Mesenchymal stem cell (in vitro differentiated cells and primary cell): ENCODE measurements at regions not wholly inside any gene's neighbourhood (a gene's known extent, or its start where the extent isn't known, plus 50 kb on each side); places are given as distances from the start of the nearest gene placed in this dataset.
A peak's percentile ranks its signal among the peaks of the same experiment; 100 is the strongest.

Source experiments
- DNase-seq: peaks from one replicate; pipeline ENCODE4 v3.0.0-alpha.2; 2013
- H2AFZ ChIP-seq: one replicate; pipeline ENCODE4 v1.6.1; 2013; ENCODE audit warnings: low read depth, mild to moderate bottlenecking, control low read depth, inconsistent platforms, low read length, moderate library complexity
- H2AK5ac ChIP-seq: 2 replicates; pipeline ENCODE4 v1.6.1; 2013; ENCODE audit warnings: low read length, moderate library complexity, mild to moderate bottlenecking, inconsistent platforms; ENCODE audit not compliant: severe bottlenecking
- H2BK120ac ChIP-seq: one replicate; pipeline ENCODE4 v1.6.1; 2013; ENCODE audit warnings: low read depth, mild to moderate bottlenecking, inconsistent platforms, low read length, moderate library complexity
- H2BK12ac ChIP-seq, 2 experiments: one replicate each; pipeline ENCODE4 v1.6.1; 2013; ENCODE audit warnings: inconsistent platforms in 2 of 2, low read length in 2 of 2, mild to moderate bottlenecking in 2 of 2, moderate library complexity in 2 of 2, control low read depth in 1 of 2
- H2BK15ac ChIP-seq: one replicate; pipeline ENCODE4 v1.6.1; 2013; ENCODE audit warnings: mild to moderate bottlenecking, low read depth, inconsistent platforms; ENCODE audit not compliant: poor library complexity, severe bottlenecking
- H2BK5ac ChIP-seq: 2 replicates; pipeline ENCODE4 v1.6.1; 2013; ENCODE audit warnings: low read depth, mild to moderate bottlenecking, low read length, control low read depth, inconsistent platforms; ENCODE audit not compliant: poor library complexity, severe bottlenecking
- H3K14ac ChIP-seq, 2 experiments: one replicate each; pipeline ENCODE4 v1.6.1; 2013; ENCODE audit warnings: inconsistent platforms in 2 of 2, low read length in 2 of 2, control low read depth in 1 of 2, mild to moderate bottlenecking in 1 of 2, moderate library complexity in 1 of 2
- H3K18ac ChIP-seq, 2 experiments: one replicate each; pipeline ENCODE4 v1.6.1; 2013; ENCODE audit warnings: inconsistent platforms in 2 of 2, low read length in 2 of 2, control low read depth in 1 of 2, low read depth in 1 of 2, mild to moderate bottlenecking in 1 of 2
- H3K23ac ChIP-seq, 2 experiments: one replicate each; pipeline ENCODE4 v1.6.1; 2013; ENCODE audit warnings: inconsistent platforms in 2 of 2, low read length in 2 of 2, mild to moderate bottlenecking in 2 of 2, moderate library complexity in 2 of 2, control low read depth in 1 of 2
- H3K27ac ChIP-seq: 2 replicates; pipeline ENCODE4 v1.5.1; 2013; ENCODE audit warnings: mild to moderate bottlenecking, moderate library complexity, low read length, control low read depth, inconsistent platforms; ENCODE audit not compliant: poor library complexity, severe bottlenecking
- H3K27me3 ChIP-seq, 2 experiments: 2 replicates each; pipeline versions ENCODE4 v1.6.1 to v1.7.0; 2013; ENCODE audit warnings: low read length in 2 of 2, mild to moderate bottlenecking in 2 of 2, moderate library complexity in 2 of 2, control low read depth in 1 of 2, inconsistent platforms in 1 of 2; ENCODE audit not compliant: control insufficient read depth in 1 of 2, insufficient read depth in 1 of 2
- H3K36me3 ChIP-seq, 2 experiments: 2 replicates each; pipeline versions ENCODE4 v1.6.1 to v1.7.0; 2013; ENCODE audit warnings: low read length in 2 of 2, control low read depth in 1 of 2, inconsistent platforms in 1 of 2, low read depth in 1 of 2, mild to moderate bottlenecking in 1 of 2; ENCODE audit not compliant: insufficient read depth in 2 of 2, control insufficient read depth in 1 of 2
- H3K4ac ChIP-seq, 2 experiments: one replicate each; pipeline ENCODE4 v1.6.1; 2013; ENCODE audit warnings: inconsistent platforms in 2 of 2, low read length in 2 of 2, mild to moderate bottlenecking in 2 of 2, moderate library complexity in 2 of 2, control low read depth in 1 of 2, low read depth in 1 of 2
- H3K4me1 ChIP-seq: 2 replicates; pipeline ENCODE4 v1.6.1; 2013; ENCODE audit warnings: low read depth, low read length, control low read depth; ENCODE audit not compliant: control insufficient read depth, insufficient read depth
- H3K4me2 ChIP-seq: 2 replicates; pipeline ENCODE4 v1.6.1; 2013; ENCODE audit warnings: low read length, mild to moderate bottlenecking, inconsistent platforms; ENCODE audit not compliant: poor library complexity, severe bottlenecking
- H3K4me3 ChIP-seq, 2 experiments: 2 replicates each; pipeline versions ENCODE4 v1.5.1 to v1.7.0; 2013; ENCODE audit warnings: low read length in 2 of 2, mild to moderate bottlenecking in 2 of 2, control low read depth in 1 of 2, low read depth in 1 of 2; ENCODE audit not compliant: insufficient read depth in 1 of 2
- H3K79me1 ChIP-seq: replicated peaks from 2 replicates; pipeline ENCODE4 v1.6.1; 2013; ENCODE audit warnings: mild to moderate bottlenecking, control low read depth, low read length, inconsistent platforms; ENCODE audit not compliant: poor library complexity, severe bottlenecking
- H3K9ac ChIP-seq: 2 replicates; pipeline ENCODE4 v1.7.0; 2013; ENCODE audit warnings: mild to moderate bottlenecking, low read length, moderate library complexity
- H3K9me3 ChIP-seq: 2 replicates; pipeline ENCODE4 v1.7.0; 2013; ENCODE audit warnings: mild to moderate bottlenecking, low read length; ENCODE audit not compliant: control insufficient read depth
- H4K8ac ChIP-seq: one replicate; pipeline ENCODE4 v1.6.1; 2013; ENCODE audit warnings: inconsistent platforms, mild to moderate bottlenecking, low read length, moderate library complexity
- H4K91ac ChIP-seq: one replicate; pipeline ENCODE4 v1.6.1; 2013; ENCODE audit warnings: mild to moderate bottlenecking, low read length, inconsistent platforms
- WGBS: methylation state at CpG from one replicate; pipeline ENCODE4 v1.1.7; 2013; ENCODE audit warnings: mixed read lengths; 5-methylcytosine and 5-hydroxymethylcytosine counted together

DNA sequence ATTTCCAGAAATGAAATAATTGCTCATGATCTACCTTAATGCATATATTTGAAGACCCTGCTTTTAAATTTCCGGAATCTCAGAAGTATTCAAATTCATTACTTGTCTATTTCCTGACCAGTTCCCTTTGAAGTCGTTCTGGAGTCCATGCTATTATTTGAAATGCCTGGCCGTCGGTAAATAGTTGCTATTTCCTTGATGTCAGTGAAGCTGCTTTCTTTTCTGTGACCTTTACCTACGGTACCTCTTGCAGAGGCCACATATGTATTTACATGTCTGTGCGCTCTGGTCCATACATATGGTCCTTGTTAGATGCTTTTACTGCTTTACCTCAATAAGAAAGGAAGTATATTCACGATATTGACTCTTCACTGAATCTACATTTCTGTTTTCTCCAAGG is 199.7 kb downstream of the PAPSS1 start:
- peaks cover 2% of the 10 kb centered on the region for H3K9me3 ChIP-seq
- 92% methylated on average over 6 of the region's 7 CpGs for WGBS
- no peak overlapping the region for H3K27ac ChIP-seq

DNA sequence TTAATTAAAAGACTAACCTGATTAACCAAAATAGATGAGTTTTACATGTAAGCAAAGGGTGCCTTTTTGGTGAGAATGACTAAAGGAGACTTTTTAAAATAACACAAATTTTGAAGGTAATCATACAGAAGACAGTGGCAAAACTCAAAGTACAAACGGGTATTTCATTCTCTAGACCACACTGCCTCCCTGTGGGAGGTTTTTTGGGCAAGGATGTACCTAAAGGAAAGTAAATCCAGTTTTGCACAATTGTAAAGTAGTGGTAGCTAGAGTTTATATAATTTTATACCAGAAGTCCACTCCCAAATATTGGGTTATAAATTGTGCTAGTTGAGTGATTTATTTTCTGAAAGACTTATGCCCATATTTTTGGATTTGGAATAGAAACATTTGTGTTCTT is 201.0 kb downstream of the PAPSS1 start:
- no peak overlapping the region for H3K4me2 ChIP-seq
- H3K23ac ChIP-seq = no peak overlapping the region
- peak; percentile 50 for DNase-seq
- no peak overlapping the region for H2BK120ac ChIP-seq
- H2AFZ ChIP-seq = no peak overlapping the region
- H3K4me3 ChIP-seq = no peak overlapping the region
- H3K4ac ChIP-seq = no peak overlapping the region
- H3K14ac ChIP-seq = no peak overlapping the region
- no peak overlapping the region for H3K18ac ChIP-seq
- no peak overlapping the region for H3K9ac ChIP-seq
- H2BK12ac ChIP-seq = no peak overlapping the region
- H4K91ac ChIP-seq = no peak overlapping the region
- H2BK15ac ChIP-seq = no peak overlapping the region
- WGBS = no CpG with 5 or more reads among the region's 1 CpG
- H3K79me1 ChIP-seq = no peaks in the 10 kb centered on the region
- no peak overlapping the region for H3K27ac ChIP-seq
- H2BK5ac ChIP-seq = no peak overlapping the region
- H3K27me3 ChIP-seq = no peaks in the 10 kb centered on the region
- H4K8ac ChIP-seq = no peak overlapping the region
- H3K4me1 ChIP-seq = no peaks in the 10 kb centered on the region
- peaks cover 4% of the 10 kb centered on the region for H3K9me3 ChIP-seq
- H3K36me3 ChIP-seq = no peaks in the 10 kb centered on the region
- no peak overlapping the region for H2AK5ac ChIP-seq

More for the DNA sequence above, 199.7 kb downstream of the PAPSS1 start:
- no peak overlapping the region for H2BK12ac ChIP-seq
- no peak overlapping the region for H4K8ac ChIP-seq
- no peak overlapping the region for H2BK5ac ChIP-seq
- H3K18ac ChIP-seq = no peak overlapping the region
- H3K27me3 ChIP-seq = no peaks in the 10 kb centered on the region
- no peak overlapping the region for H3K9ac ChIP-seq
- H2BK15ac ChIP-seq = no peak overlapping the region
- no peak overlapping the region for H3K14ac ChIP-seq
- H3K23ac ChIP-seq = no peak overlapping the region
- no peak for DNase-seq
- H2AFZ ChIP-seq = no peak overlapping the region
- H3K79me1 ChIP-seq = no peaks in the 10 kb centered on the region
- H3K4me1 ChIP-seq = no peaks in the 10 kb centered on the region
- H3K4ac ChIP-seq = no peak overlapping the region
- H3K4me3 ChIP-seq = no peak overlapping the region
- no peak overlapping the region for H4K91ac ChIP-seq
- H3K36me3 ChIP-seq = no peaks in the 10 kb centered on the region
- H3K4me2 ChIP-seq = no peak overlapping the region
- H2BK120ac ChIP-seq = no peak overlapping the region
- H2AK5ac ChIP-seq = no peak overlapping the region

DNA sequence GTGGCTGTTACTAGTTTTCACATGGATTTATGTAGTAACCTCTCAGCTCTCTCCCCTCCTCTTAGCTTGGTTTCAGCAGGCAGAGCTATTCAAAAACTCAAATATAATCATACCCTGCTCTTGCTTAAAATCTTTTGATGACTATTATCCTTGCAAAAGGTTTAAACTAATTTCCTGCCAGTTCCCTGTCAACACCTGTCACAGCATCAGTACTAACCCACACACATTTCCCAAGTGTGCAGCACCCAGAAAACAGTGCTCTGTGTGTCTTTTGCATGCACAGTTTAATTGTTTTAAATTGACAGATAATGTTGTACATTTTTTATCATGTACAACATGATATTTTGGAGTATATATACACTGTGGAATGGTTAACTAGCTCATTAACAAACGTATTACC is 202.0 kb downstream of the PAPSS1 start:
- H4K91ac ChIP-seq = no peak overlapping the region
- H3K79me1 ChIP-seq = no peaks in the 10 kb centered on the region
- no peak overlapping the region for H3K4me2 ChIP-seq
- no peak overlapping the region for H3K27ac ChIP-seq
- no peaks in the 10 kb centered on the region for H3K4me1 ChIP-seq
- H3K4ac ChIP-seq = no peak overlapping the region
- no peaks in the 10 kb centered on the region for H3K27me3 ChIP-seq
- no peak overlapping the region for H4K8ac ChIP-seq
- H3K9ac ChIP-seq = no peak overlapping the region
- no peak overlapping the region for H2AK5ac ChIP-seq
- H3K9me3 ChIP-seq = peaks cover 4% of the 10 kb centered on the region
- H2BK15ac ChIP-seq = no peak overlapping the region
- H3K4me3 ChIP-seq = no peak overlapping the region
- DNase-seq = no peak
- H3K18ac ChIP-seq = no peak overlapping the region
- no CpG with 5 or more reads among the region's 1 CpG for WGBS
- H2BK12ac ChIP-seq = no peak overlapping the region
- H2BK120ac ChIP-seq = no peak overlapping the region
- no peak overlapping the region for H3K23ac ChIP-seq
- H2AFZ ChIP-seq = no peak overlapping the region
- no peak overlapping the region for H2BK5ac ChIP-seq
- no peak overlapping the region for H3K14ac ChIP-seq
- H3K36me3 ChIP-seq = no peaks in the 10 kb centered on the region

DNA sequence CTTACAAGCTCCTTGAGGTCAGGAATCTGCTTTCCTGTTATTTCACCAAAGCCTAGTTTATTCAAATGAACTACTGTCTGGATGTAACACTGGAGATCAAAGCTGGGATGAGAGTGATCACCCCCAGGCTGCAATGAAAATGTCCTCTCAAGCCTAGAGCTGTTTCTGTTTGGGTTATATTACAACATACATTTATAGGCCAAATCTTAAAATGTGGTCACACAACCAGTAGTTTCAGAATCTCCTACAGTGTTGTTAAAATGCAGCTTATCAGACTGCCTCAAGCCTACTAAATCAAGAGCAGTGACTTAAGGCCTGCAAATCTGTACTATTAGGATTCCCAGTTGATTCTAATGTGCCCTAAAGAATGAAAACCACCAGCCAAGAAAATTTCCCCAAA is 207.5 kb downstream of the PAPSS1 start:
- no peak overlapping the region for H3K4me3 ChIP-seq
- H3K79me1 ChIP-seq = no peaks in the 10 kb centered on the region
- H3K14ac ChIP-seq = no peak overlapping the region
- no peaks in the 10 kb centered on the region for H3K4me1 ChIP-seq
- H3K18ac ChIP-seq = no peak overlapping the region
- no peak overlapping the region for H3K23ac ChIP-seq
- no peak overlapping the region for H2BK120ac ChIP-seq
- no peak overlapping the region for H4K91ac ChIP-seq
- no peaks in the 10 kb centered on the region for H3K36me3 ChIP-seq
- H2BK15ac ChIP-seq = no peak overlapping the region
- H2BK5ac ChIP-seq = no peak overlapping the region
- no peak for DNase-seq
- no peak overlapping the region for H3K9ac ChIP-seq
- H3K4ac ChIP-seq = no peak overlapping the region
- no peaks in the 10 kb centered on the region for H3K27me3 ChIP-seq
- H2AK5ac ChIP-seq = no peak overlapping the region
- H2BK12ac ChIP-seq = no peak overlapping the region
- H3K27ac ChIP-seq = no peak overlapping the region
- H4K8ac ChIP-seq = no peak overlapping the region
- no peak overlapping the region for H3K4me2 ChIP-seq
- no peak overlapping the region for H2AFZ ChIP-seq
- peaks cover 4% of the 10 kb centered on the region for H3K9me3 ChIP-seq
